ENCODE measurements at regions not wholly inside any gene's neighbourhood (a gene's known extent, or its start where the extent isn't known, plus 50 kb on each side); places are given as distances from the start of the nearest gene placed in this dataset.
A peak's percentile ranks its signal among the peaks of the same experiment; 100 is the strongest.

- Mint-ChIP-seq H3K4me1 (ENCODE audit: low read depth) (peaks cover 21% of the 10 kb centered on the region; the same call in 1 of the 2 replicates), H3K4me3 (no peak overlapping the region), H3K36me3 (ENCODE audit: low read depth) (no peaks in the 10 kb centered on the region), H3K9me3 (no peaks in the 10 kb centered on the region), H3K27ac (no peak overlapping the region), H3K27me3 (ENCODE audit: insufficient read depth) (no peaks in the 10 kb centered on the region)
- DNase-seq: no peak
- TF ChIP-seq CTCF (IDR thresholded peaks at IDR 0.05): no peak
Observed at GRCh38 chr1:195903203-195903602, 705.0 kb downstream of the KCNT2 start.

GRCh38 chr1:195902779-195903178 lies 705.5 kb downstream of the KCNT2 start:
- no peaks in the 10 kb centered on the region for H3K36me3 Mint-ChIP-seq (ENCODE audit: low read depth)

GRCh38 chr1:195899762-195900352 lies 708.4 kb downstream of the KCNT2 start:
- DNase-seq: peak; percentile 92
- Mint-ChIP-seq H3K27me3 (ENCODE audit: insufficient read depth) (no peaks in the 10 kb centered on the region), H3K4me3 (no peak overlapping the region), H3K4me1 (ENCODE audit: low read depth) (peaks cover 16% of the 10 kb centered on the region; the same call in 1 of the 2 replicates), H3K36me3 (ENCODE audit: low read depth) (no peaks in the 10 kb centered on the region), H3K27ac (no peak overlapping the region), H3K9me3 (no peaks in the 10 kb centered on the region)
- TF ChIP-seq CTCF (IDR thresholded peaks at IDR 0.05): no peak

More at GRCh38 chr1:195902779-195903178, 705.5 kb downstream of the KCNT2 start:
- Mint-ChIP-seq H3K9me3 (no peaks in the 10 kb centered on the region), H3K27ac (no peak overlapping the region), H3K4me3 (no peak overlapping the region), H3K27me3 (ENCODE audit: insufficient read depth) (no peaks in the 10 kb centered on the region), H3K4me1 (ENCODE audit: low read depth) (peaks cover 17% of the 10 kb centered on the region; the same call in 1 of the 2 replicates)
- TF ChIP-seq CTCF (IDR thresholded peaks at IDR 0.05): no peak
- DNase-seq: no peak

GRCh38 chr1:195898924-195899323 lies 709.3 kb downstream of the KCNT2 start:
- Mint-ChIP-seq H3K36me3 (ENCODE audit: low read depth) (no peaks in the 10 kb centered on the region), H3K27ac (no peak overlapping the region)

GRCh38 chr1:195898373-195898772 lies 709.9 kb downstream of the KCNT2 start:
- no peaks in the 10 kb centered on the region for H3K9me3 Mint-ChIP-seq
- no peak overlapping the region for H3K4me3 Mint-ChIP-seq
- no peaks in the 10 kb centered on the region for H3K27me3 Mint-ChIP-seq (ENCODE audit: insufficient read depth)
- H3K36me3 Mint-ChIP-seq (ENCODE audit: low read depth): no peaks in the 10 kb centered on the region
- DNase-seq: no peak
- TF ChIP-seq CTCF (IDR thresholded peaks at IDR 0.05): no peak
- no peak overlapping the region for H3K27ac Mint-ChIP-seq
- H3K4me1 Mint-ChIP-seq (ENCODE audit: low read depth): peaks cover 24% of the 10 kb centered on the region; the same call in 1 of the 2 replicates

More at GRCh38 chr1:195898924-195899323, 709.3 kb downstream of the KCNT2 start:
- H3K4me1 Mint-ChIP-seq (ENCODE audit: low read depth): peaks cover 20% of the 10 kb centered on the region; the same call in 1 of the 2 replicates
- no peaks in the 10 kb centered on the region for H3K9me3 Mint-ChIP-seq
- TF ChIP-seq CTCF (IDR thresholded peaks at IDR 0.05): no peak
- no peaks in the 10 kb centered on the region for H3K27me3 Mint-ChIP-seq (ENCODE audit: insufficient read depth)
- H3K4me3 Mint-ChIP-seq: no peak overlapping the region
- DNase-seq: no peak
